HepG2 (cell line): ENCODE measurements at regions not wholly inside any gene's neighbourhood (a gene's known extent, or its start where the extent isn't known, plus 50 kb on each side); places are given as distances from the start of the nearest gene placed in this dataset.

Experiments used
- GLI4 ChIP-seq: sonication (generic); formaldehyde crosslinking; IDR thresholded peaks from 2 replicates; pipeline ENCODE4 v1.5.1; 2020; ENCODE audit warnings: missing genetic modification reagents, mild to moderate bottlenecking, moderate library complexity, borderline replicate concordance
- TCF7 ChIP-seq: sonication (generic); IDR thresholded peaks from 2 replicates; pipeline ENCODE4 v1.6.1; 2016; ENCODE audit warnings: antibody characterized with exemption, low read depth
- TF ChIP-seq, protein P1 (sequence below): sonication (generic); formaldehyde crosslinking; IDR thresholded peaks from 2 replicates; pipeline ENCODE4 v1.4.0; 2020; ENCODE audit warnings: missing genetic modification reagents
- TF ChIP-seq, protein P2 (sequence below): sonication (generic); formaldehyde crosslinking; IDR thresholded peaks from 2 replicates; pipeline ENCODE4 v1.5.0; 2020; ENCODE audit warnings: mild to moderate bottlenecking, missing genetic modification reagents, moderate library complexity
- TF ChIP-seq, protein P3 (sequence below): sonication (generic); formaldehyde crosslinking; IDR thresholded peaks from 2 replicates; pipeline ENCODE4 v1.5.0; 2020; ENCODE audit warnings: mild to moderate bottlenecking, missing genetic modification reagents

DNA sequence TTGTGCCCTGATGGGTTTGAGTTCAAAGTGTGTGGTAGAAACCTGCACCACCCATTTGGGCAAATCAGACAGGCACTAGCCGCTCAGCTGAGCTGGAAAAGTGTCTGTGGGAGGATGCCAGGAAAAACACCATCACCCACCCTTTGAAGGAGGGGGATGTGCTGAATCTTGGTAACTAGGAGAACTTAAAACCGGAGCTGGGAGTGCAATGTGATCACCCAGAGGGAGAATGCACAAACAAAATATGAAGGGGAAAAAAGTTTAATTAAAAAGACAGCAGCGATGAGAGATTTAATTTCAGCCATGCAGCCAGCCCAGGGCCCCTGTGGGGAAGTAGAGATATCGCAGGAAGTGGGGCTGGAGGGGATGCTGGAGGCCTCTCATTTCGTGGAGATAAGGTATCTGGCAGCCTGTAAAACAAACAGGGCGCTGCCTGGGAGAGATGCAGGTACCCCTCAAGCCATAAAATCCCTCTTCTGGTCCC, 86.8 kb upstream of the BCAR3 start (continued):
- TF ChIP-seq, protein P1, sequence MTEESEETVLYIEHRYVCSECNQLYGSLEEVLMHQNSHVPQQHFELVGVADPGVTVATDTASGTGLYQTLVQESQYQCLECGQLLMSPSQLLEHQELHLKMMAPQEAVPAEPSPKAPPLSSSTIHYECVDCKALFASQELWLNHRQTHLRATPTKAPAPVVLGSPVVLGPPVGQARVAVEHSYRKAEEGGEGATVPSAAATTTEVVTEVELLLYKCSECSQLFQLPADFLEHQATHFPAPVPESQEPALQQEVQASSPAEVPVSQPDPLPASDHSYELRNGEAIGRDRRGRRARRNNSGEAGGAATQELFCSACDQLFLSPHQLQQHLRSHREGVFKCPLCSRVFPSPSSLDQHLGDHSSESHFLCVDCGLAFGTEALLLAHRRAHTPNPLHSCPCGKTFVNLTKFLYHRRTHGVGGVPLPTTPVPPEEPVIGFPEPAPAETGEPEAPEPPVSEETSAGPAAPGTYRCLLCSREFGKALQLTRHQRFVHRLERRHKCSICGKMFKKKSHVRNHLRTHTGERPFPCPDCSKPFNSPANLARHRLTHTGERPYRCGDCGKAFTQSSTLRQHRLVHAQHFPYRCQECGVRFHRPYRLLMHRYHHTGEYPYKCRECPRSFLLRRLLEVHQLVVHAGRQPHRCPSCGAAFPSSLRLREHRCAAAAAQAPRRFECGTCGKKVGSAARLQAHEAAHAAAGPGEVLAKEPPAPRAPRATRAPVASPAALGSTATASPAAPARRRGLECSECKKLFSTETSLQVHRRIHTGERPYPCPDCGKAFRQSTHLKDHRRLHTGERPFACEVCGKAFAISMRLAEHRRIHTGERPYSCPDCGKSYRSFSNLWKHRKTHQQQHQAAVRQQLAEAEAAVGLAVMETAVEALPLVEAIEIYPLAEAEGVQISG (CRISPR knock-in tag) = no peak
- TF ChIP-seq GLI4 (CRISPR knock-in tag) = no peak
- TF ChIP-seq, protein P2, sequence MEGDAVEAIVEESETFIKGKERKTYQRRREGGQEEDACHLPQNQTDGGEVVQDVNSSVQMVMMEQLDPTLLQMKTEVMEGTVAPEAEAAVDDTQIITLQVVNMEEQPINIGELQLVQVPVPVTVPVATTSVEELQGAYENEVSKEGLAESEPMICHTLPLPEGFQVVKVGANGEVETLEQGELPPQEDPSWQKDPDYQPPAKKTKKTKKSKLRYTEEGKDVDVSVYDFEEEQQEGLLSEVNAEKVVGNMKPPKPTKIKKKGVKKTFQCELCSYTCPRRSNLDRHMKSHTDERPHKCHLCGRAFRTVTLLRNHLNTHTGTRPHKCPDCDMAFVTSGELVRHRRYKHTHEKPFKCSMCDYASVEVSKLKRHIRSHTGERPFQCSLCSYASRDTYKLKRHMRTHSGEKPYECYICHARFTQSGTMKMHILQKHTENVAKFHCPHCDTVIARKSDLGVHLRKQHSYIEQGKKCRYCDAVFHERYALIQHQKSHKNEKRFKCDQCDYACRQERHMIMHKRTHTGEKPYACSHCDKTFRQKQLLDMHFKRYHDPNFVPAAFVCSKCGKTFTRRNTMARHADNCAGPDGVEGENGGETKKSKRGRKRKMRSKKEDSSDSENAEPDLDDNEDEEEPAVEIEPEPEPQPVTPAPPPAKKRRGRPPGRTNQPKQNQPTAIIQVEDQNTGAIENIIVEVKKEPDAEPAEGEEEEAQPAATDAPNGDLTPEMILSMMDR (CRISPR knock-in tag) = 0 out of 2 replicates have a peak, but pooled peaks have one; percentile 3
- TF ChIP-seq, protein P3, sequence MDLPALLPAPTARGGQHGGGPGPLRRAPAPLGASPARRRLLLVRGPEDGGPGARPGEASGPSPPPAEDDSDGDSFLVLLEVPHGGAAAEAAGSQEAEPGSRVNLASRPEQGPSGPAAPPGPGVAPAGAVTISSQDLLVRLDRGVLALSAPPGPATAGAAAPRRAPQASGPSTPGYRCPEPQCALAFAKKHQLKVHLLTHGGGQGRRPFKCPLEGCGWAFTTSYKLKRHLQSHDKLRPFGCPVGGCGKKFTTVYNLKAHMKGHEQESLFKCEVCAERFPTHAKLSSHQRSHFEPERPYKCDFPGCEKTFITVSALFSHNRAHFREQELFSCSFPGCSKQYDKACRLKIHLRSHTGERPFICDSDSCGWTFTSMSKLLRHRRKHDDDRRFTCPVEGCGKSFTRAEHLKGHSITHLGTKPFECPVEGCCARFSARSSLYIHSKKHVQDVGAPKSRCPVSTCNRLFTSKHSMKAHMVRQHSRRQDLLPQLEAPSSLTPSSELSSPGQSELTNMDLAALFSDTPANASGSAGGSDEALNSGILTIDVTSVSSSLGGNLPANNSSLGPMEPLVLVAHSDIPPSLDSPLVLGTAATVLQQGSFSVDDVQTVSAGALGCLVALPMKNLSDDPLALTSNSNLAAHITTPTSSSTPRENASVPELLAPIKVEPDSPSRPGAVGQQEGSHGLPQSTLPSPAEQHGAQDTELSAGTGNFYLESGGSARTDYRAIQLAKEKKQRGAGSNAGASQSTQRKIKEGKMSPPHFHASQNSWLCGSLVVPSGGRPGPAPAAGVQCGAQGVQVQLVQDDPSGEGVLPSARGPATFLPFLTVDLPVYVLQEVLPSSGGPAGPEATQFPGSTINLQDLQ (CRISPR knock-in tag) = no peak
- TF ChIP-seq TCF7 = no peak
